CD4-positive, alpha-beta memory T cell (primary cell): ENCODE measurements at regions not wholly inside any gene's neighbourhood (a gene's known extent, or its start where the extent isn't known, plus 50 kb on each side); places are given as distances from the start of the nearest gene placed in this dataset.
A peak's percentile ranks its signal among the peaks of the same experiment; 100 is the strongest.

Source experiments
- CTCF ChIA-PET: fragments of 350-600 bp; sonication (Branson Sonifier 250); formaldehyde crosslinking; loops from one replicate; lab custom pipeline; 2021; ENCODE audit warnings: inconsistent platforms; ENCODE audit not compliant: partially characterized antibody; lab: Charles Lee
- POLR2A ChIA-PET: fragments of 350-600 bp; sonication (Branson Sonifier 250); formaldehyde crosslinking; loops from one replicate; lab custom pipeline; 2021; ENCODE audit not compliant: partially characterized antibody; lab: Charles Lee
- DNase-seq, 5 donors: peaks; one replicate each; pipeline versions ENCODE4 v3.0.0 to v3.0.0-alpha.2; 2020 to 2022; ENCODE audit warnings: mixed read lengths in 1 of 5
- H3K27ac ChIP-seq: one replicate; pipeline ENCODE4 v1.7.0; 2013; ENCODE audit warnings: low read depth, low read length
- H3K27me3 ChIP-seq: 2 replicates; pipeline ENCODE4 v1.7.0; 2013; ENCODE audit warnings: mild to moderate bottlenecking, low read length, moderate library complexity; ENCODE audit not compliant: insufficient read depth
- H3K36me3 ChIP-seq: 2 replicates; pipeline ENCODE4 v1.7.0; 2013; ENCODE audit warnings: mild to moderate bottlenecking, low read length, moderate library complexity; ENCODE audit not compliant: insufficient read depth
- H3K4me1 ChIP-seq: 2 replicates; pipeline ENCODE4 v1.7.0; 2013; ENCODE audit warnings: mild to moderate bottlenecking, low read length, moderate library complexity; ENCODE audit not compliant: insufficient read depth
- H3K4me3 ChIP-seq, 2 donors: one replicate each; pipeline ENCODE4 v1.7.0; 2013; ENCODE audit warnings: low read length in 2 of 2, mild to moderate bottlenecking in 1 of 2
- H3K9me3 ChIP-seq, 2 donors: one replicate each; pipeline ENCODE4 v1.7.0; 2013; ENCODE audit warnings: low read length in 2 of 2, control low read depth in 1 of 2; ENCODE audit not compliant: control insufficient read depth in 1 of 2
- H3K27ac Mint-ChIP-seq, 7 donors: one replicate each; pipeline ENCODE4 v1.8.0; 2020 to 2021; ENCODE audit warnings: mixed read lengths in 7 of 7, mild to moderate bottlenecking in 6 of 7, inconsistent platforms in 3 of 7, moderate library complexity in 3 of 7
- H3K27me3 Mint-ChIP-seq, 2 donors: one replicate each; pipeline ENCODE4 v1.8.0; 2020 to 2021; ENCODE audit warnings: mixed read lengths in 2 of 2
- H3K36me3 Mint-ChIP-seq, 2 donors: one replicate each; pipeline ENCODE4 v1.8.0; 2020 to 2021; ENCODE audit warnings: mixed read lengths in 2 of 2, inconsistent platforms in 1 of 2, mild to moderate bottlenecking in 1 of 2
- H3K4me1 Mint-ChIP-seq, 4 donors: one replicate each; pipeline ENCODE4 v1.8.0; 2020 to 2021; ENCODE audit warnings: mixed read lengths in 4 of 4, mild to moderate bottlenecking in 1 of 4
- H3K4me3 Mint-ChIP-seq, 8 donors: one replicate each; pipeline ENCODE4 v1.8.0; 2020 to 2021; ENCODE audit warnings: mixed read lengths in 8 of 8, mild to moderate bottlenecking in 7 of 8, moderate library complexity in 6 of 8, inconsistent platforms in 3 of 8
- H3K9me3 Mint-ChIP-seq, 8 donors: one replicate each; pipeline ENCODE4 v1.8.0; 2020 to 2021; ENCODE audit warnings: mixed read lengths in 8 of 8, mild to moderate bottlenecking in 5 of 8, inconsistent platforms in 3 of 8, moderate library complexity in 1 of 8
- intact Hi-C: fragments of 100-400 bp; cut with micrococcal nuclease; formaldehyde crosslinking; loops from one replicate; pipeline ENCODE4 v1.15.1; 2023

DNA sequence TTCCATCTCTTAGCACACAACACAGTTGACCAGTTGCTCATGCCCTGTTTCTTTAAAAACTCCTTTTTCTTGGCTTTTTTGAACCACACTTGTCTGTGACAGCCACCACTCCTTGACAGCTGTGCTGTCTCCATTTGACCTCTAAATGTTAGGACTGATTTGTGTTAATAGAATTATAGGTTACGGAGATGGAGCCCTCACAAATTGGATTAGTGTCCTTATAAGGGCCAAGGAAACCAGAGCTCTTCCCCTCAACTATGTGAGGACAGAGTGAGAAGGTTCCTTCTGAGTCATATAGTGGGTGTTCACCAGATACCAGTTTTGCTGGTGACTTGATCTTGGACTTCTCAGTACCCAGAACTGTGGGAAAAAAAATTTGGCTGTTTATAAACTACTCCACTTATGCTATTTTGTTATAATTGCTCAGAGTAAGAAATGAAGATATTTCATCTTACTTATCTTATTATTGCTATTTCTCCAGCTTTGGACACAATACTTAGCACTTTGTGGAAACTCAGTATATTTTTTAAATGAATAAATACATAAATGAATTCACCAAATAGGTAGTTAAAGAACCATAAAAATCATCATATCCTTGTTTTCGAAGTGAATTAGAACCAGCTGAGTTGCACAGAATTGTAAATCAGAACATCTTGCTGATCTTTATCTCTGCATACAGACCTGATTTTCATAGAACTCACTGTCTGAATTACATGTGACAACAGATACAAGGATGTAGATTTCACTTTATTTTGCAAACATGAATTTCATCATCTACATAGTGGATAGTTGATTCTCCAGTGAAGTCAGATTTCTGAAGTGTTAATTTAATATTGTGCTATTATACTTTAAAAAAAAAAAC, 598.5 kb upstream of the IRAK1BP1 start:
- peaks cover 0 to 2% (median 0%) of the 10 kb centered on the region in 8 donors for H3K9me3 Mint-ChIP-seq
- H3K9me3 ChIP-seq, result no peaks in the 10 kb centered on the region
- H3K27me3 ChIP-seq, result no peaks in the 10 kb centered on the region
- H3K27ac Mint-ChIP-seq, result no peak overlapping the region
- no peaks in the 10 kb centered on the region for H3K4me1 ChIP-seq
- no peaks in the 10 kb centered on the region for H3K36me3 ChIP-seq
- no peak overlapping the region for H3K4me3 ChIP-seq
- intact Hi-C loops, result no loop called here
- ChIA-PET POLR2A (no interaction called here), CTCF (no interaction called here)
- no peak for DNase-seq
- no peak overlapping the region for H3K4me3 Mint-ChIP-seq
- no peaks in the 10 kb centered on the region for H3K36me3 Mint-ChIP-seq
- H3K4me1 Mint-ChIP-seq, result no peaks in the 10 kb centered on the region
- H3K27ac ChIP-seq, result no peak overlapping the region
- no peaks in the 10 kb centered on the region for H3K27me3 Mint-ChIP-seq

- H3K27ac Mint-ChIP-seq, result no peak overlapping the region
- H3K36me3 Mint-ChIP-seq, result no peaks in the 10 kb centered on the region
- Histone ChIP-seq H3K27me3 (no peaks in the 10 kb centered on the region), H3K27ac (no peak overlapping the region), H3K9me3 (no peaks in the 10 kb centered on the region), H3K36me3 (no peaks in the 10 kb centered on the region), H3K4me1 (no peaks in the 10 kb centered on the region), H3K4me3 (no peak overlapping the region)
- H3K4me1 Mint-ChIP-seq, result no peaks in the 10 kb centered on the region
- POLR2A ChIA-PET, result interaction anchor here (0.6 kb wide), 1 partner anchor 10 kb away, joined by 3 read pairs; no protein-coding TSS in a partner anchor
- H3K9me3 Mint-ChIP-seq, result peaks cover 0 to 2% (median 0%) of the 10 kb centered on the region in 8 donors
- H3K4me3 Mint-ChIP-seq, result no peak overlapping the region
- CTCF ChIA-PET, result no interaction called here
- no peak for DNase-seq
- no peaks in the 10 kb centered on the region for H3K27me3 Mint-ChIP-seq
- intact Hi-C loops, result no loop called here
Observed at GRCh38 chr6:78300885-78301284, 566.5 kb upstream of the IRAK1BP1 start.

GRCh38 chr6:78302411-78302810, 564.9 kb upstream of the IRAK1BP1 start:
- H3K27ac Mint-ChIP-seq, result no peak overlapping the region

GRCh38 chr6:78308025-78308424, 559.3 kb upstream of the IRAK1BP1 start:
- intact Hi-C loops, result no loop called here
- H3K4me3 ChIP-seq, result no peak overlapping the region
- no peak overlapping the region for H3K4me3 Mint-ChIP-seq
- no peak overlapping the region for H3K27ac Mint-ChIP-seq
- no peaks in the 10 kb centered on the region for H3K9me3 ChIP-seq
- no peaks in the 10 kb centered on the region for H3K4me1 Mint-ChIP-seq
- H3K27ac ChIP-seq, result no peak overlapping the region
- no peaks in the 10 kb centered on the region for H3K36me3 ChIP-seq
- no peaks in the 10 kb centered on the region for H3K4me1 ChIP-seq
- ChIA-PET CTCF (no interaction called here), POLR2A (no interaction called here)
- DNase-seq, result no peak
- no peaks in the 10 kb centered on the region for H3K36me3 Mint-ChIP-seq
- H3K27me3 ChIP-seq, result no peaks in the 10 kb centered on the region
- H3K27me3 Mint-ChIP-seq, result no peaks in the 10 kb centered on the region
- peaks cover 0 to 4% (median 0%) of the 10 kb centered on the region in 8 donors for H3K9me3 Mint-ChIP-seq

More at GRCh38 chr6:78302411-78302810, 564.9 kb upstream of the IRAK1BP1 start:
- POLR2A ChIA-PET, result no interaction called here
- Mint-ChIP-seq H3K4me1 (no peaks in the 10 kb centered on the region), H3K9me3 (peaks cover 0 to 2% (median 0%) of the 10 kb centered on the region in 8 donors), H3K4me3 (no peak overlapping the region), H3K27me3 (no peaks in the 10 kb centered on the region), H3K36me3 (no peaks in the 10 kb centered on the region)
- H3K4me3 ChIP-seq, result no peak overlapping the region
- intact Hi-C loops, result no loop called here
- no peaks in the 10 kb centered on the region for H3K36me3 ChIP-seq
- no peak overlapping the region for H3K27ac ChIP-seq
- H3K27me3 ChIP-seq, result no peaks in the 10 kb centered on the region
- CTCF ChIA-PET, result no interaction called here
- no peaks in the 10 kb centered on the region for H3K9me3 ChIP-seq
- DNase-seq, result no peak
- H3K4me1 ChIP-seq, result no peaks in the 10 kb centered on the region

GRCh38 chr6:78322068-78322845, 545.1 kb upstream of the IRAK1BP1 start:
- intact Hi-C loops, result no loop called here
- Mint-ChIP-seq H3K27ac (peak overlapping the region in 1 of 7 donors; percentile 18), H3K36me3 (no peaks in the 10 kb centered on the region), H3K9me3 (peaks cover 0 to 9% (median 0%) of the 10 kb centered on the region in 8 donors), H3K4me1 (no peaks in the 10 kb centered on the region), H3K27me3 (no peaks in the 10 kb centered on the region), H3K4me3 (no peak overlapping the region)
- H3K27ac ChIP-seq, result no peak overlapping the region
- no peaks in the 10 kb centered on the region for H3K36me3 ChIP-seq
- ChIA-PET POLR2A (no interaction called here), CTCF (no interaction called here)
- H3K27me3 ChIP-seq, result no peaks in the 10 kb centered on the region
- no peak overlapping the region for H3K4me3 ChIP-seq
- no peaks in the 10 kb centered on the region for H3K4me1 ChIP-seq
- H3K9me3 ChIP-seq, result no peaks in the 10 kb centered on the region
- DNase-seq, result no peak

- Mint-ChIP-seq H3K4me3 (no peak overlapping the region), H3K9me3 (peaks cover 0 to 9% (median 0%) of the 10 kb centered on the region in 8 donors), H3K27ac (no peak overlapping the region), H3K27me3 (no peaks in the 10 kb centered on the region), H3K4me1 (no peaks in the 10 kb centered on the region), H3K36me3 (no peaks in the 10 kb centered on the region)
- no peak overlapping the region for H3K27ac ChIP-seq
- H3K4me3 ChIP-seq, result no peak overlapping the region
- CTCF ChIA-PET, result no interaction called here
- intact Hi-C loops, result no loop called here
- no peaks in the 10 kb centered on the region for H3K36me3 ChIP-seq
- no peaks in the 10 kb centered on the region for H3K4me1 ChIP-seq
- DNase-seq, result no peak
- POLR2A ChIA-PET, result no interaction called here
- H3K27me3 ChIP-seq, result no peaks in the 10 kb centered on the region
- no peaks in the 10 kb centered on the region for H3K9me3 ChIP-seq
Observed at GRCh38 chr6:78324213-78324612, 543.1 kb upstream of the IRAK1BP1 start.

DNA sequence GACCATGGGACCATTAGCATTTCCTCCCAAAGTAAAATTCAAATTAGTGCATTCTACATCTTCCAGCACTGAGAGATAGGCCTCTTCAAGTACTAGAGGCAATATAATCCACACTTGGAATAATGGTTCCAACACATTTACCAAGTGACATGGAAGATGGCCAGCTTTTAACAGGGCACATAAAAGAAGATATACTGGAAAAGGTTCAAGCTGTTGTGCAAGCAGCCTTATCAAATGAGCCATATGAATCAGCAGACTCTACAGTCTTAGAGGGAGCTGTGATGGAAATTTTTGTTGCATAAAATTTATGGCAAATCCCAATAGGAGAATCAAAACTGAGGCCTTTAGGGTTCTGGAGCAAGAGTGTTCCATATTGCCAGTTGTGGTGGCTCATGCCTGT, 526.6 kb upstream of the IRAK1BP1 start:
- H3K36me3 Mint-ChIP-seq, result no peaks in the 10 kb centered on the region
- no peak overlapping the region for H3K4me3 Mint-ChIP-seq
- ChIA-PET POLR2A (no interaction called here), CTCF (no interaction called here)
- H3K27ac Mint-ChIP-seq, result no peak overlapping the region
- intact Hi-C loops, result no loop called here
- no peak overlapping the region for H3K27ac ChIP-seq
- H3K36me3 ChIP-seq, result no peaks in the 10 kb centered on the region
- peaks cover 0 to 12% (median 4%) of the 10 kb centered on the region in 8 donors for H3K9me3 Mint-ChIP-seq
- no peaks in the 10 kb centered on the region for H3K4me1 Mint-ChIP-seq
- H3K4me1 ChIP-seq, result no peaks in the 10 kb centered on the region
- no peak overlapping the region for H3K4me3 ChIP-seq
- no peaks in the 10 kb centered on the region for H3K27me3 ChIP-seq
- no peaks in the 10 kb centered on the region for H3K27me3 Mint-ChIP-seq
- H3K9me3 ChIP-seq, result no peaks in the 10 kb centered on the region
- DNase-seq, result no peak
